H9 (cell line): ENCODE measurements at regions not wholly inside any gene's neighbourhood (a gene's known extent, or its start where the extent isn't known, plus 50 kb on each side); places are given as distances from the start of the nearest gene placed in this dataset.

ENCODE experiments used
- DNase-seq: peaks from one replicate; pipeline ENCODE4 v3.0.0-alpha.2; 2017
- H2AFZ ChIP-seq: one replicate; pipeline ENCODE4 v1.6.1; 2013; ENCODE audit warnings: mild to moderate bottlenecking, low read length, control low read depth, moderate library complexity
- H2AK5ac ChIP-seq: 2 replicates; pipeline ENCODE4 v1.6.1; 2013; ENCODE audit warnings: low read length, control low read depth, mixed read lengths; ENCODE audit not compliant: insufficient read length
- H2BK120ac ChIP-seq: one replicate; pipeline ENCODE4 v1.6.1; 2013; ENCODE audit warnings: low read depth, mild to moderate bottlenecking, low read length, control low read depth, inconsistent platforms; ENCODE audit not compliant: poor library complexity, severe bottlenecking
- H2BK12ac ChIP-seq: 2 replicates; pipeline ENCODE4 v1.6.1; 2013; ENCODE audit warnings: low read length, control low read depth, mixed read lengths, low read depth; ENCODE audit not compliant: insufficient read length
- H2BK15ac ChIP-seq: 2 replicates; pipeline ENCODE4 v1.6.1; 2013; ENCODE audit warnings: low read depth, low read length, control low read depth
- H2BK20ac ChIP-seq: one replicate; pipeline ENCODE4 v1.6.1; 2013; ENCODE audit warnings: low read depth, mild to moderate bottlenecking, low read length, control low read depth, inconsistent platforms; ENCODE audit not compliant: poor library complexity, severe bottlenecking
- H2BK5ac ChIP-seq: 2 replicates; pipeline ENCODE4 v1.6.1; 2013; ENCODE audit warnings: low read length, control low read depth, mixed read lengths; ENCODE audit not compliant: insufficient read length
- H3K14ac ChIP-seq: 2 replicates; pipeline ENCODE4 v1.6.1; 2013; ENCODE audit warnings: low read length, control low read depth; ENCODE audit not compliant: insufficient read depth
- H3K18ac ChIP-seq: 2 replicates; pipeline ENCODE4 v1.6.1; 2013; ENCODE audit warnings: low read depth, mild to moderate bottlenecking, mixed read lengths, low read length, control low read depth; ENCODE audit not compliant: insufficient read length
- H3K23ac ChIP-seq: 2 replicates; pipeline ENCODE4 v1.6.1; 2013; ENCODE audit warnings: low read length, control low read depth, mixed read lengths, low read depth; ENCODE audit not compliant: insufficient read length
- H3K23me2 ChIP-seq: 2 replicates; pipeline ENCODE4 v1.6.1; 2013; ENCODE audit warnings: low read depth, mild to moderate bottlenecking, mixed read lengths, low read length, control low read depth; ENCODE audit not compliant: insufficient read length, poor library complexity, severe bottlenecking
- H3K27ac ChIP-seq: 2 replicates; pipeline ENCODE4 v1.5.1; 2013; ENCODE audit warnings: low read length, control low read depth, mixed read lengths, low read depth; ENCODE audit not compliant: insufficient read length
- H3K27me3 ChIP-seq: 2 replicates; pipeline ENCODE4 v1.6.1; 2013; ENCODE audit warnings: low read length, control low read depth, inconsistent platforms; ENCODE audit not compliant: insufficient read depth
- H3K4ac ChIP-seq: 2 replicates; pipeline ENCODE4 v1.6.1; 2013; ENCODE audit warnings: low read depth, mild to moderate bottlenecking, control low read depth, inconsistent platforms, low read length, moderate library complexity
- H3K4me1 ChIP-seq: 2 replicates; pipeline ENCODE4 v1.6.1; 2013; ENCODE audit warnings: low read length, control low read depth, inconsistent platforms; ENCODE audit not compliant: insufficient read depth
- H3K4me2 ChIP-seq: 2 replicates; pipeline ENCODE4 v1.6.1; 2013; ENCODE audit warnings: low read length, control low read depth, mixed read lengths; ENCODE audit not compliant: insufficient read length, insufficient read depth
- H3K56ac ChIP-seq: 2 replicates; pipeline ENCODE4 v1.6.1; 2013; ENCODE audit warnings: low read depth, mild to moderate bottlenecking, mixed read lengths, low read length, control low read depth; ENCODE audit not compliant: insufficient read length
- H3K79me1 ChIP-seq: 2 replicates; pipeline ENCODE4 v1.6.1; 2013; ENCODE audit warnings: low read depth, mild to moderate bottlenecking, moderate library complexity, low read length, control low read depth, inconsistent platforms; ENCODE audit not compliant: insufficient read depth, poor library complexity, severe bottlenecking
- H3K79me2 ChIP-seq: 2 replicates; pipeline ENCODE4 v1.6.1; 2013; ENCODE audit warnings: low read length, control low read depth, inconsistent platforms; ENCODE audit not compliant: insufficient read depth
- H3K9ac ChIP-seq: 2 replicates; pipeline ENCODE4 v1.6.1; 2013; ENCODE audit warnings: low read length, control low read depth, mixed read lengths; ENCODE audit not compliant: insufficient read length; ENCODE audit errors: extremely low read depth
- H3K9me3 ChIP-seq: one replicate; pipeline ENCODE4 v1.6.1; 2013; ENCODE audit warnings: low read depth, low read length, inconsistent platforms; ENCODE audit not compliant: control insufficient read depth
- H3T11ph ChIP-seq: one replicate; pipeline ENCODE4 v1.6.1; 2013; ENCODE audit warnings: mild to moderate bottlenecking, low read length, control low read depth, inconsistent platforms
- H4K20me1 ChIP-seq: one replicate; pipeline ENCODE4 v1.6.1; 2013; ENCODE audit not compliant: control insufficient read depth, insufficient read length, insufficient read depth
- H4K5ac ChIP-seq: 2 replicates; pipeline ENCODE4 v1.6.1; 2013; ENCODE audit warnings: low read depth, mild to moderate bottlenecking, mixed read lengths, low read length, control low read depth; ENCODE audit not compliant: insufficient read length
- H4K8ac ChIP-seq: replicated peaks from 2 replicates; pipeline ENCODE4 v1.6.1; 2013; ENCODE audit warnings: low read length, control low read depth, mixed read lengths, low read depth; ENCODE audit not compliant: insufficient read length
- H4K91ac ChIP-seq: 2 replicates; pipeline ENCODE4 v1.6.1; 2013; ENCODE audit warnings: low read depth, mild to moderate bottlenecking, moderate library complexity, mixed read lengths, low read length, control low read depth; ENCODE audit not compliant: insufficient read length
- H3K27ac Mint-ChIP-seq, 3 experiments: 2 replicates in 2 of 3; 3 replicates in 1 of 3; pipeline ENCODE4 v1.8.0; 2020 to 2021; ENCODE audit warnings: mixed read lengths in 3 of 3, mild to moderate bottlenecking in 1 of 3, moderate library complexity in 1 of 3
- H3K27me3 Mint-ChIP-seq: 2 replicates; pipeline ENCODE4 v1.8.0; 2021; ENCODE audit warnings: low read depth, mild to moderate bottlenecking, moderate library complexity, mixed read lengths
- H3K36me3 Mint-ChIP-seq, 3 experiments: 2 replicates in 2 of 3; 3 replicates in 1 of 3; pipeline ENCODE4 v1.8.0; 2020 to 2021; ENCODE audit warnings: low read depth in 3 of 3, mixed read lengths in 3 of 3; ENCODE audit not compliant: insufficient read depth in 1 of 3
- H3K4me1 Mint-ChIP-seq, 2 experiments: 2 replicates each; pipeline ENCODE4 v1.8.0; 2020; ENCODE audit warnings: mixed read lengths in 2 of 2
- H3K4me3 Mint-ChIP-seq, 2 experiments: 2 replicates in 1 of 2; 3 replicates in 1 of 2; pipeline ENCODE4 v1.8.0; 2020 to 2021; ENCODE audit warnings: mild to moderate bottlenecking in 2 of 2, mixed read lengths in 2 of 2, moderate library complexity in 1 of 2
- H3K9me3 Mint-ChIP-seq, 2 experiments: 2 replicates in 1 of 2; 3 replicates in 1 of 2; pipeline ENCODE4 v1.8.0; 2020; ENCODE audit warnings: mild to moderate bottlenecking in 2 of 2, mixed read lengths in 2 of 2, moderate library complexity in 1 of 2
- WGBS: extraction: QIAGEN DNeasy Blood & Tissue Kit; methylation state at CpG from one replicate; pipeline ENCODE4 v1.1.7; 2013; ENCODE audit warnings: missing lambda C conversion rate, low lambda C conversion rate, mixed read lengths; ENCODE audit not compliant: insufficient read length; ENCODE audit errors: extremely low coverage; 5-methylcytosine and 5-hydroxymethylcytosine counted together
- TF ChIP-seq, protein P1 (sequence below): fragments of 200-600 bp; sonication (generic); conservative IDR thresholded peaks from 3 replicates; pipeline ENCODE4 v1.8.0; 2021; ENCODE audit warnings: antibody characterized with exemption, mild to moderate bottlenecking

DNA sequence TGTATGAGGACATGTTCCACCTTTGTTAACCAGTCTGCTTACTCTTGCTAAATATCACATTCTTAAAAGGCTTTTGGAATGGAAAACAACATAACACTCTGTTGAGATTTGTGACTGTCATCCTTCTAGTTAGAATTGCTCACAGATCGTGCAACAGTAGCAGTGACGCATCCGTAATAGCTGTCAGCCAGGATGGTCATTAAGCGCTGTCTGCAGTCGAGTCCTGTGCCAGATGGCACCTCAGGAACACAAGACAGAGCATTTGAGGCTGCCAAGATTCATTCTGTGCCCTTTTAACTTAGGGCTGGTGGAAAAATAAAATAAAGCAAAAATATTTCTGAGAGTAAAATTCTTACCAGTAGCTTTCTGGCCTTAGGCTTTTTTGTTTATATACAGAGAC is 348.6 kb downstream of the ANKRD7 start:
- Mint-ChIP-seq H3K4me1 (no peaks in the 10 kb centered on the region), H3K4me3 (no peak overlapping the region), H3K9me3 (no peaks in the 10 kb centered on the region), H3K27me3 (no peaks in the 10 kb centered on the region), H3K36me3 (no peaks in the 10 kb centered on the region), H3K27ac (no peak overlapping the region)
- DNase-seq = no peak
- Histone ChIP-seq H3K56ac (no peak overlapping the region), H2BK15ac (no peak overlapping the region), H3K27me3 (no peaks in the 10 kb centered on the region), H3K79me2 (no peaks in the 10 kb centered on the region), H2BK20ac (no peak overlapping the region), H4K5ac (no peak overlapping the region), H4K8ac (no peak overlapping the region), H2BK5ac (no peak overlapping the region), H2AK5ac (no peak overlapping the region), H3K9me3 (no peaks in the 10 kb centered on the region), H3K4ac (no peak overlapping the region), H3K27ac (no peak overlapping the region), H3K14ac (no peak overlapping the region), H3K23ac (no peak overlapping the region), H2AFZ (no peak overlapping the region), H3K9ac (no peak overlapping the region), H2BK120ac (no peak overlapping the region), H3K23me2 (no peaks in the 10 kb centered on the region), H2BK12ac (no peak overlapping the region), H4K91ac (no peak overlapping the region), H3K79me1 (no peaks in the 10 kb centered on the region), H3K4me2 (no peak overlapping the region), H3K4me1 (no peaks in the 10 kb centered on the region), H3T11ph (no peak overlapping the region), H3K18ac (no peak overlapping the region), H4K20me1 (no peaks in the 10 kb centered on the region)
- TF ChIP-seq, protein P1, sequence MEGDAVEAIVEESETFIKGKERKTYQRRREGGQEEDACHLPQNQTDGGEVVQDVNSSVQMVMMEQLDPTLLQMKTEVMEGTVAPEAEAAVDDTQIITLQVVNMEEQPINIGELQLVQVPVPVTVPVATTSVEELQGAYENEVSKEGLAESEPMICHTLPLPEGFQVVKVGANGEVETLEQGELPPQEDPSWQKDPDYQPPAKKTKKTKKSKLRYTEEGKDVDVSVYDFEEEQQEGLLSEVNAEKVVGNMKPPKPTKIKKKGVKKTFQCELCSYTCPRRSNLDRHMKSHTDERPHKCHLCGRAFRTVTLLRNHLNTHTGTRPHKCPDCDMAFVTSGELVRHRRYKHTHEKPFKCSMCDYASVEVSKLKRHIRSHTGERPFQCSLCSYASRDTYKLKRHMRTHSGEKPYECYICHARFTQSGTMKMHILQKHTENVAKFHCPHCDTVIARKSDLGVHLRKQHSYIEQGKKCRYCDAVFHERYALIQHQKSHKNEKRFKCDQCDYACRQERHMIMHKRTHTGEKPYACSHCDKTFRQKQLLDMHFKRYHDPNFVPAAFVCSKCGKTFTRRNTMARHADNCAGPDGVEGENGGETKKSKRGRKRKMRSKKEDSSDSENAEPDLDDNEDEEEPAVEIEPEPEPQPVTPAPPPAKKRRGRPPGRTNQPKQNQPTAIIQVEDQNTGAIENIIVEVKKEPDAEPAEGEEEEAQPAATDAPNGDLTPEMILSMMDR = no peak
- no CpG with 5 or more reads among the region's 5 CpGs for WGBS
